Endodermal cell (in vitro differentiated cells): ENCODE measurements at regions not wholly inside any gene's neighbourhood (a gene's known extent, or its start where the extent isn't known, plus 50 kb on each side); places are given as distances from the start of the nearest gene placed in this dataset.
"Not testable (repeated sequence)": the region's sequence is repeated elsewhere in the genome, so short reads cannot be mapped to it uniquely, and the experiment has no call there.

Source experiments
- DNase-seq: peaks from one replicate; pipeline ENCODE4 v3.0.0-alpha.2; 2017
- H3K27ac ChIP-seq: 2 replicates; pipeline ENCODE4 v1.5.1; 2013; ENCODE audit warnings: mild to moderate bottlenecking, low read depth, low read length, moderate library complexity
- H3K27me3 ChIP-seq: 2 replicates; pipeline ENCODE4 v1.6.1; 2013; ENCODE audit warnings: mild to moderate bottlenecking, low read length, moderate library complexity; ENCODE audit not compliant: insufficient read depth, control insufficient read depth, poor library complexity, severe bottlenecking
- H3K36me3 ChIP-seq: 2 replicates; pipeline ENCODE4 v1.7.0; 2013; ENCODE audit warnings: mild to moderate bottlenecking, low read length, moderate library complexity; ENCODE audit not compliant: control insufficient read depth, insufficient read depth
- H3K4me1 ChIP-seq: one replicate; pipeline ENCODE4 v1.7.0; 2013; ENCODE audit warnings: low read length; ENCODE audit not compliant: control insufficient read depth, insufficient read depth
- H3K4me3 ChIP-seq: 2 replicates; pipeline ENCODE4 v1.5.1; 2013; ENCODE audit warnings: mild to moderate bottlenecking, low read length, moderate library complexity
- H3K9ac ChIP-seq: 2 replicates; pipeline ENCODE4 v1.6.1; 2013; ENCODE audit warnings: mild to moderate bottlenecking, low read length, moderate library complexity; ENCODE audit not compliant: poor library complexity, severe bottlenecking; ENCODE audit errors: extremely low read depth
- H3K9me3 ChIP-seq: 2 replicates; pipeline ENCODE4 v1.6.1; 2013; ENCODE audit warnings: mild to moderate bottlenecking, low read length, moderate library complexity; ENCODE audit not compliant: control insufficient read depth
- H3K27ac Mint-ChIP-seq: 2 replicates; pipeline ENCODE4 v1.8.0; 2020; ENCODE audit warnings: mixed read lengths
- H3K27me3 Mint-ChIP-seq: 2 replicates; pipeline ENCODE4 v1.8.0; 2021; ENCODE audit warnings: mild to moderate bottlenecking, mixed read lengths; ENCODE audit not compliant: insufficient read depth
- H3K36me3 Mint-ChIP-seq: 2 replicates; pipeline ENCODE4 v1.8.0; 2020; ENCODE audit warnings: low read depth, mixed read lengths
- H3K4me1 Mint-ChIP-seq: 2 replicates; pipeline ENCODE4 v1.8.0; 2020; ENCODE audit warnings: mixed read lengths
- H3K4me3 Mint-ChIP-seq: 2 replicates; pipeline ENCODE4 v1.8.0; 2020; ENCODE audit warnings: mild to moderate bottlenecking, moderate library complexity, mixed read lengths
- H3K9me3 Mint-ChIP-seq: 2 replicates; pipeline ENCODE4 v1.8.0; 2020; ENCODE audit warnings: mild to moderate bottlenecking, mixed read lengths
- whole genome bisulfite sequencing, 2 experiments: methylation state at CpG; one replicate each; pipeline versions ENCODE4 v1.1.5 to v1.1.7; 2013; ENCODE audit warnings: missing lambda C conversion rate in 2 of 2, mixed read lengths in 1 of 2; ENCODE audit not compliant: insufficient coverage in 1 of 2, insufficient read length in 1 of 2; 5-methylcytosine and 5-hydroxymethylcytosine counted together
- TF ChIP-seq, protein P1 (sequence below): fragments of 200-600 bp; sonication (generic); conservative IDR thresholded peaks from 2 replicates; pipeline ENCODE4 v1.5.0; 2021; ENCODE audit warnings: antibody characterized with exemption, mild to moderate bottlenecking

DNA sequence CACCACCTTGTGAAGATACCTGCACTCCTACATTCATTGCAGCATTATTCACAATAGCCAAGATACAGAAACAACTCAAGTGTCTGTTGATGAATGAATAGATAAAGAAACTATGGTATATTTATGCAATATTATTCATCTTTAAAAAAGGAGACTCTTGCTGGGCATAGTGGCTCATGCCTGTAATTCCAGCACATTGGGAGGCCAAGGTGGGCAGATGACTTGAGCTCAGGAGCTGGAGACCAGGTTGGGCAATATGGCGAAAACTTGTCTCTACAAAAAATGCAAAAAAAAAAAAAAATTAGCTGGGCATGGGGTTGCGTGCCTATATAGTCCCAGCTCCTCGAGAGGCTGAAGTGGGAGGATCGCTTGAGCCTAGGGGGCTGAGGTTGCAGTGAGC is 119.8 kb downstream of the GJA1 start:
- TF ChIP-seq, protein P1, sequence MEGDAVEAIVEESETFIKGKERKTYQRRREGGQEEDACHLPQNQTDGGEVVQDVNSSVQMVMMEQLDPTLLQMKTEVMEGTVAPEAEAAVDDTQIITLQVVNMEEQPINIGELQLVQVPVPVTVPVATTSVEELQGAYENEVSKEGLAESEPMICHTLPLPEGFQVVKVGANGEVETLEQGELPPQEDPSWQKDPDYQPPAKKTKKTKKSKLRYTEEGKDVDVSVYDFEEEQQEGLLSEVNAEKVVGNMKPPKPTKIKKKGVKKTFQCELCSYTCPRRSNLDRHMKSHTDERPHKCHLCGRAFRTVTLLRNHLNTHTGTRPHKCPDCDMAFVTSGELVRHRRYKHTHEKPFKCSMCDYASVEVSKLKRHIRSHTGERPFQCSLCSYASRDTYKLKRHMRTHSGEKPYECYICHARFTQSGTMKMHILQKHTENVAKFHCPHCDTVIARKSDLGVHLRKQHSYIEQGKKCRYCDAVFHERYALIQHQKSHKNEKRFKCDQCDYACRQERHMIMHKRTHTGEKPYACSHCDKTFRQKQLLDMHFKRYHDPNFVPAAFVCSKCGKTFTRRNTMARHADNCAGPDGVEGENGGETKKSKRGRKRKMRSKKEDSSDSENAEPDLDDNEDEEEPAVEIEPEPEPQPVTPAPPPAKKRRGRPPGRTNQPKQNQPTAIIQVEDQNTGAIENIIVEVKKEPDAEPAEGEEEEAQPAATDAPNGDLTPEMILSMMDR: no peak
- peaks cover 2% of the 10 kb centered on the region for H3K36me3 Mint-ChIP-seq

DNA sequence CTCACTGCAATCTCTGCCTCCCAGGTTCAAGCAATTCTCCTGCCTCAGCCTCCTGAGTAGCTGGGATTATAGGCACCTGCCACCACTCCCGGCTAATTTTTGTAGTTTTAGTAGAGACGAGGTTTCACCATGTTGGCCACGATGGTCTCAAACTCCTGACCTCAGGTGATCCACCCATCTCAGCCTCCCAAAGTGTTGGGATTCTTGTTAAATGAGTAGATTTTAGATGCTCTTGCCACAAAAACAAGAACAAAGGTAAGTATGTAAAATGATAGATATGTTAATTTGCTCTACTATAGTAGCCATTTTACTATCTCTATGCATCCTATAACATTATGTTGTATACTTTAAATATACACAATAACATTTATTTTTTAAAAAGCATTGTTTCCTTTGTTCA is 120.7 kb downstream of the GJA1 start:
- H3K27me3 Mint-ChIP-seq, H3K4me3 Mint-ChIP-seq, H3K4me1 ChIP-seq, H3K27me3 ChIP-seq, H3K9me3 Mint-ChIP-seq, H3K9ac ChIP-seq, H3K36me3 ChIP-seq, H3K4me3 ChIP-seq, H3K36me3 Mint-ChIP-seq, H3K9me3 ChIP-seq, H3K4me1 Mint-ChIP-seq, DNase-seq, H3K27ac ChIP-seq, H3K27ac Mint-ChIP-seq: not testable (repeated sequence)
- WGBS, 2 experiments: 89 to 90% methylated on average over 3 of the region's 3 CpGs

More for the DNA sequence above, 119.8 kb downstream of the GJA1 start:
- 97 to 100% methylated on average over 3 to 4 of the region's 4 CpGs for WGBS, 2 experiments
- no peak overlapping the region for H3K9ac ChIP-seq
- Mint-ChIP-seq H3K9me3 (peaks cover 3% of the 10 kb centered on the region), H3K27me3 (no peaks in the 10 kb centered on the region), H3K27ac (no peak overlapping the region), H3K4me1 (no peaks in the 10 kb centered on the region), H3K4me3 (no peak overlapping the region)
- H3K27ac ChIP-seq: no peak overlapping the region
- H3K9me3 ChIP-seq: no peaks in the 10 kb centered on the region
- H3K36me3 ChIP-seq: no peaks in the 10 kb centered on the region
- H3K4me3 ChIP-seq: no peak overlapping the region
- H3K27me3 ChIP-seq: no peaks in the 10 kb centered on the region
- H3K4me1 ChIP-seq: no peaks in the 10 kb centered on the region
- DNase-seq: no peak

GRCh38 chr6:121557146-121557940 is 121.9 kb downstream of the GJA1 start:
- H3K4me1 ChIP-seq: no peaks in the 10 kb centered on the region
- no peak overlapping the region for H3K27ac Mint-ChIP-seq
- no peaks in the 10 kb centered on the region for H3K4me1 Mint-ChIP-seq
- 95 to 100% methylated on average over 2 of the region's 2 CpGs for WGBS, 2 experiments
- H3K27me3 ChIP-seq: no peaks in the 10 kb centered on the region
- DNase-seq: no peak
- no peaks in the 10 kb centered on the region for H3K36me3 ChIP-seq
- no peaks in the 10 kb centered on the region for H3K9me3 Mint-ChIP-seq
- no peaks in the 10 kb centered on the region for H3K36me3 Mint-ChIP-seq
- TF ChIP-seq, protein P1: no peak
- H3K9ac ChIP-seq: no peak overlapping the region
- no peak overlapping the region for H3K4me3 Mint-ChIP-seq
- no peaks in the 10 kb centered on the region for H3K27me3 Mint-ChIP-seq
- H3K9me3 ChIP-seq: no peaks in the 10 kb centered on the region
- H3K27ac ChIP-seq: no peak overlapping the region
- H3K4me3 ChIP-seq: no peak overlapping the region
